ENCODE measurements at regions not wholly inside any gene's neighbourhood (a gene's known extent, or its start where the extent isn't known, plus 50 kb on each side); places are given as distances from the start of the nearest gene placed in this dataset.

DNA sequence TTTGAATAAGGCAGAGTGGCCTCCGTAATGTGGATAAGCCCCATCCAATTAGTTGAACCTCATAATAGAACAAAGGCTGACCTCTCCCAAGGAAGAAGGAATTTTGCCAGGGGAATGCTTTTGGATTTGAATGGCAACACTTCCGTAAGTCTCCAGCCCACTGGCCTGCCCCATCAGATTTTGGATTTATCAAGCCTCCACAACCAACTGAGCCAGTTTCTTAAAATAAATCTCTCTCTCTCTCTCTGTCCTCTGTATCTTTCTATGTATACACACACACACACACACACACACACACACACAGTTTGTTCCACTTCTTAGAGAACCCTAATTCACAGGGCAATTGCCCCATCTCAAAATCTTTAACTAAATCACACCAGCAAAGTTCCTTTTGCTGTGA, 100.9 kb upstream of the CAV2 start:
- no peak for TF ChIP-seq GLIS3 (CRISPR knock-in tag; IDR thresholded peaks at IDR 0.05)
- no peak for TF ChIP-seq ESRRG (CRISPR knock-in tag; IDR thresholded peaks at IDR 0.05)
- TF ChIP-seq ZNF70 (CRISPR knock-in tag; IDR thresholded peaks at IDR 0.05), result no peak
- TF ChIP-seq ISL1 (CRISPR knock-in tag; IDR thresholded peaks at IDR 0.05), result no peak
- TF ChIP-seq, protein P1, sequence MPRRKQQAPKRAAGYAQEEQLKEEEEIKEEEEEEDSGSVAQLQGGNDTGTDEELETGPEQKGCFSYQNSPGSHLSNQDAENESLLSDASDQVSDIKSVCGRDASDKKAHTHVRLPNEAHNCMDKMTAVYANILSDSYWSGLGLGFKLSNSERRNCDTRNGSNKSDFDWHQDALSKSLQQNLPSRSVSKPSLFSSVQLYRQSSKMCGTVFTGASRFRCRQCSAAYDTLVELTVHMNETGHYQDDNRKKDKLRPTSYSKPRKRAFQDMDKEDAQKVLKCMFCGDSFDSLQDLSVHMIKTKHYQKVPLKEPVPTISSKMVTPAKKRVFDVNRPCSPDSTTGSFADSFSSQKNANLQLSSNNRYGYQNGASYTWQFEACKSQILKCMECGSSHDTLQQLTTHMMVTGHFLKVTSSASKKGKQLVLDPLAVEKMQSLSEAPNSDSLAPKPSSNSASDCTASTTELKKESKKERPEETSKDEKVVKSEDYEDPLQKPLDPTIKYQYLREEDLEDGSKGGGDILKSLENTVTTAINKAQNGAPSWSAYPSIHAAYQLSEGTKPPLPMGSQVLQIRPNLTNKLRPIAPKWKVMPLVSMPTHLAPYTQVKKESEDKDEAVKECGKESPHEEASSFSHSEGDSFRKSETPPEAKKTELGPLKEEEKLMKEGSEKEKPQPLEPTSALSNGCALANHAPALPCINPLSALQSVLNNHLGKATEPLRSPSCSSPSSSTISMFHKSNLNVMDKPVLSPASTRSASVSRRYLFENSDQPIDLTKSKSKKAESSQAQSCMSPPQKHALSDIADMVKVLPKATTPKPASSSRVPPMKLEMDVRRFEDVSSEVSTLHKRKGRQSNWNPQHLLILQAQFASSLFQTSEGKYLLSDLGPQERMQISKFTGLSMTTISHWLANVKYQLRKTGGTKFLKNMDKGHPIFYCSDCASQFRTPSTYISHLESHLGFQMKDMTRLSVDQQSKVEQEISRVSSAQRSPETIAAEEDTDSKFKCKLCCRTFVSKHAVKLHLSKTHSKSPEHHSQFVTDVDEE (CRISPR knock-in tag; IDR thresholded peaks at IDR 0.05), result no peak
- TF ChIP-seq ZFP30 (CRISPR knock-in tag; IDR thresholded peaks at IDR 0.05), result no peak
- TF ChIP-seq CSDC2 (CRISPR knock-in tag; IDR thresholded peaks at IDR 0.05), result no peak
- no peak for TF ChIP-seq OSR1 (CRISPR knock-in tag; IDR thresholded peaks at IDR 0.05)
- TF ChIP-seq ZNF565 (CRISPR knock-in tag; conservative IDR thresholded peaks at IDR 0.05; ENCODE audit: low read depth), result no peak
- TF ChIP-seq TOX (CRISPR knock-in tag; IDR thresholded peaks at IDR 0.05; ENCODE audit: borderline replicate concordance), result no peak
- no peak for TF ChIP-seq TCF4 (CRISPR knock-in tag; IDR thresholded peaks at IDR 0.05; ENCODE audit: borderline replicate concordance)
- no peak for ATAC-seq

DNA sequence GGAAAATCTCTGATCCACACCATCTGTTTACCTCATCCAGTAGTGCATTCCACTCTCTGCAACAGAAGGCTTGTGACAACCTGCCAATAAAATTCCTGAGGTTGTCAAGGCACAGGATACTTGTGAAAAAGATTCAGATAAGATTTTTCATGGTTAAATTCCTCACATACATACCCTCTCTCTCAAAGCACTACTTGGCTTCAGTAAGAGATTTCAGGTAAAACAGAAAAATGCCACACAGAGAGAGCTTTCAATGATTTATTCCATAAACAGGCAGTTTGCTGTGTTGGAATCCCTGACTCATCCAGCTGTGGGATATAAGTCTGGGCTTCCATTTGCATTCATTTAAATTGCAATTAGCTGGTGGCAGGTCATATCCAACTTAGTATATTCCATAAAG, 99.7 kb upstream of the CAV2 start:
- peak; percentile 19; the same call in 2 of the 3 replicates for ATAC-seq
- TF ChIP-seq, protein P2, sequence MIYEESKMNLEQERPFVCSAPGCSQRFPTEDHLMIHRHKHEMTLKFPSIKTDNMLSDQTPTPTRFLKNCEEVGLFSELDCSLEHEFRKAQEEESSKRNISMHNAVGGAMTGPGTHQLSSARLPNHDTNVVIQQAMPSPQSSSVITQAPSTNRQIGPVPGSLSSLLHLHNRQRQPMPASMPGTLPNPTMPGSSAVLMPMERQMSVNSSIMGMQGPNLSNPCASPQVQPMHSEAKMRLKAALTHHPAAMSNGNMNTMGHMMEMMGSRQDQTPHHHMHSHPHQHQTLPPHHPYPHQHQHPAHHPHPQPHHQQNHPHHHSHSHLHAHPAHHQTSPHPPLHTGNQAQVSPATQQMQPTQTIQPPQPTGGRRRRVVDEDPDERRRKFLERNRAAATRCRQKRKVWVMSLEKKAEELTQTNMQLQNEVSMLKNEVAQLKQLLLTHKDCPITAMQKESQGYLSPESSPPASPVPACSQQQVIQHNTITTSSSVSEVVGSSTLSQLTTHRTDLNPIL (CRISPR knock-in tag; IDR thresholded peaks at IDR 0.05; ENCODE audit: low read depth), result no peak
- TF ChIP-seq ZC3H10 (CRISPR knock-in tag; IDR thresholded peaks at IDR 0.05), result no peak
- no peak for TF ChIP-seq ZFP30 (CRISPR knock-in tag; IDR thresholded peaks at IDR 0.05)
- no peak for TF ChIP-seq ZNF8 (CRISPR knock-in tag; IDR thresholded peaks at IDR 0.05)
- no peak for TF ChIP-seq TCF4 (CRISPR knock-in tag; IDR thresholded peaks at IDR 0.05; ENCODE audit: borderline replicate concordance)
- TF ChIP-seq PPARA (CRISPR knock-in tag; IDR thresholded peaks at IDR 0.05; ENCODE audit: borderline replicate concordance), result no peak
- TF ChIP-seq ZNF70 (CRISPR knock-in tag; IDR thresholded peaks at IDR 0.05), result no peak
- no peak for TF ChIP-seq ESRRG (CRISPR knock-in tag; IDR thresholded peaks at IDR 0.05)
- TF ChIP-seq SNAI2 (CRISPR knock-in tag; IDR thresholded peaks at IDR 0.05), result no peak
- TF ChIP-seq, protein P3, sequence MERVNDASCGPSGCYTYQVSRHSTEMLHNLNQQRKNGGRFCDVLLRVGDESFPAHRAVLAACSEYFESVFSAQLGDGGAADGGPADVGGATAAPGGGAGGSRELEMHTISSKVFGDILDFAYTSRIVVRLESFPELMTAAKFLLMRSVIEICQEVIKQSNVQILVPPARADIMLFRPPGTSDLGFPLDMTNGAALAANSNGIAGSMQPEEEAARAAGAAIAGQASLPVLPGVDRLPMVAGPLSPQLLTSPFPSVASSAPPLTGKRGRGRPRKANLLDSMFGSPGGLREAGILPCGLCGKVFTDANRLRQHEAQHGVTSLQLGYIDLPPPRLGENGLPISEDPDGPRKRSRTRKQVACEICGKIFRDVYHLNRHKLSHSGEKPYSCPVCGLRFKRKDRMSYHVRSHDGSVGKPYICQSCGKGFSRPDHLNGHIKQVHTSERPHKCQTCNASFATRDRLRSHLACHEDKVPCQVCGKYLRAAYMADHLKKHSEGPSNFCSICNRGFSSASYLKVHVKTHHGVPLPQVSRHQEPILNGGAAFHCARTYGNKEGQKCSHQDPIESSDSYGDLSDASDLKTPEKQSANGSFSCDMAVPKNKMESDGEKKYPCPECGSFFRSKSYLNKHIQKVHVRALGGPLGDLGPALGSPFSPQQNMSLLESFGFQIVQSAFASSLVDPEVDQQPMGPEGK (CRISPR knock-in tag; IDR thresholded peaks at IDR 0.05; ENCODE audit: borderline replicate concordance), result no peak
- no peak for TF ChIP-seq ISL1 (CRISPR knock-in tag; IDR thresholded peaks at IDR 0.05)

DNA sequence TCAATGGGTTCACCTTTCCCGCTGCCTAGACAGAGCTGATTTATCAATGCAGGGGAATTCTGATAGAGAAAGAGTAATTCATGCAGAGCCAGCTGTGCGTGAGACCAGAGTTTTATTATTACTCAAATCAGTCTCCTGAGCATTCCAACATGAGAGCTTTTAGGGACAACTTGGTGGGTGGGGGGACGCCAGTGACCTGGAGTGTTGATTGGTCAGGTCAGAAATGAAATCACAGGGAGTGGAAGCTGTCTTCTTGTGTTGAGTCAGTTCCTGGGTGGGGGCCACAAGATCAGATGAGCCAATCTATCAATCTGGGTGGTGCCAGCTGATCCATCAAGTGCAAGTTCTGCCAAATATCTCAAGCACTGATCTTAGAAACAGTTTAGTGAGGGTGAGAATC, 99.0 kb upstream of the CAV2 start:
- TF ChIP-seq PPARA (CRISPR knock-in tag; IDR thresholded peaks at IDR 0.05; ENCODE audit: borderline replicate concordance) (no peak), BACH2 (CRISPR knock-in tag; IDR thresholded peaks at IDR 0.05; ENCODE audit: borderline replicate concordance) (no peak), CSDC2 (CRISPR knock-in tag; IDR thresholded peaks at IDR 0.05) (no peak), OSR1 (CRISPR knock-in tag; IDR thresholded peaks at IDR 0.05) (no peak), ZNF565 (CRISPR knock-in tag; conservative IDR thresholded peaks at IDR 0.05; ENCODE audit: low read depth) (no peak), SNAI2 (CRISPR knock-in tag; IDR thresholded peaks at IDR 0.05) (no peak), ZNF8 (CRISPR knock-in tag; IDR thresholded peaks at IDR 0.05) (no peak)
- TF ChIP-seq, protein P2 (CRISPR knock-in tag; IDR thresholded peaks at IDR 0.05; ENCODE audit: low read depth), result no peak
- TF ChIP-seq, protein P4, sequence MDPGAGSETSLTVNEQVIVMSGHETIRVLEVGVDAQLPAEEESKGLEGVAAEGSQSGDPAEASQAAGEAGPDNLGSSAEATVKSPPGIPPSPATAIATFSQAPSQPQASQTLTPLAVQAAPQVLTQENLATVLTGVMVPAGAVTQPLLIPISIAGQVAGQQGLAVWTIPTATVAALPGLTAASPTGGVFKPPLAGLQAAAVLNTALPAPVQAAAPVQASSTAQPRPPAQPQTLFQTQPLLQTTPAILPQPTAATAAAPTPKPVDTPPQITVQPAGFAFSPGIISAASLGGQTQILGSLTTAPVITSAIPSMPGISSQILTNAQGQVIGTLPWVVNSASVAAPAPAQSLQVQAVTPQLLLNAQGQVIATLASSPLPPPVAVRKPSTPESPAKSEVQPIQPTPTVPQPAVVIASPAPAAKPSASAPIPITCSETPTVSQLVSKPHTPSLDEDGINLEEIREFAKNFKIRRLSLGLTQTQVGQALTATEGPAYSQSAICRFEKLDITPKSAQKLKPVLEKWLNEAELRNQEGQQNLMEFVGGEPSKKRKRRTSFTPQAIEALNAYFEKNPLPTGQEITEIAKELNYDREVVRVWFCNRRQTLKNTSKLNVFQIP (CRISPR knock-in tag; IDR thresholded peaks at IDR 0.05; ENCODE audit: borderline replicate concordance, low read depth), result no peak
- no peak for ATAC-seq

DNA sequence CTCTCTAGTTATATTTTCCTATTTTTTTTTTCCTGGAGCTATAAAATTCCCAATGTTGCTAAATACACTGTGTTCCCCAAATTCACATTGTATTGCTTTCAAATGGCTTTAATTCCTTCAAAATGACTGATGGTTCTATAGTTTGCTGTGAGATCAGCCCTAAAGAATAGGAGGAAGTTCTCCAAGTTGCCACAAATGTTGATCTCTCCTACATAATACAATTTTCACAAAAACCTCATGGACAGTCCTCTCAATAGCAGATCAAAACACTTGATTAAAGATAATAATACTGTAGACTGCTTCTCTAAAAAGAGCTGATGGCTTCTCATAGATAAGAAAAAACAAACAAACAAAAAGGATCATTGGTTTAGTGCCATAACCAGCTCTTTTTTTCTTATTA, 97.8 kb upstream of the CAV2 start:
- no peak for ATAC-seq
- TF ChIP-seq ZFP30 (CRISPR knock-in tag; IDR thresholded peaks at IDR 0.05) (no peak), BACH2 (CRISPR knock-in tag; IDR thresholded peaks at IDR 0.05; ENCODE audit: borderline replicate concordance) (no peak), ZFP3 (CRISPR knock-in tag; IDR thresholded peaks at IDR 0.05) (no peak), ZNF565 (CRISPR knock-in tag; conservative IDR thresholded peaks at IDR 0.05; ENCODE audit: low read depth) (no peak), ISL1 (CRISPR knock-in tag; IDR thresholded peaks at IDR 0.05) (no peak), TCF4 (CRISPR knock-in tag; IDR thresholded peaks at IDR 0.05; ENCODE audit: borderline replicate concordance) (no peak), SNAI2 (CRISPR knock-in tag; IDR thresholded peaks at IDR 0.05) (no peak), CSDC2 (CRISPR knock-in tag; IDR thresholded peaks at IDR 0.05) (no peak), PPARA (CRISPR knock-in tag; IDR thresholded peaks at IDR 0.05; ENCODE audit: borderline replicate concordance) (no peak)
- TF ChIP-seq, protein P1 (CRISPR knock-in tag; IDR thresholded peaks at IDR 0.05), result no peak
- TF ChIP-seq, protein P2 (CRISPR knock-in tag; IDR thresholded peaks at IDR 0.05; ENCODE audit: low read depth), result no peak

All from SK-N-SH treated with all-trans-retinoic acid at 6 μM for 48 hours (cell line).